ENCODE measurements at regions not wholly inside any gene's neighbourhood (a gene's known extent, or its start where the extent isn't known, plus 50 kb on each side); places are given as distances from the start of the nearest gene placed in this dataset.

- ATAC-seq = no peak
- no peaks in the 10 kb centered on the region for H3K9me3 ChIP-seq (ENCODE audit: control insufficient read depth, low read length)
- H3K4me3 ChIP-seq (ENCODE audit: low read length) = no peak overlapping the region
- no peak overlapping the region for H3K27ac ChIP-seq (ENCODE audit: low read length)
- peaks cover 4% of the 10 kb centered on the region for H3K4me1 ChIP-seq (ENCODE audit: control insufficient read depth, insufficient read depth, low read length)
- DNase-seq = no peak
- no peaks in the 10 kb centered on the region for H3K27me3 ChIP-seq (ENCODE audit: control insufficient read depth, insufficient read depth)
- intact Hi-C loops (cut with DNase I) = no loop called here
These were observed 503.4 kb downstream of the PLXNA4 start for GRCh38 chr7:132072873-132073272.

DNA sequence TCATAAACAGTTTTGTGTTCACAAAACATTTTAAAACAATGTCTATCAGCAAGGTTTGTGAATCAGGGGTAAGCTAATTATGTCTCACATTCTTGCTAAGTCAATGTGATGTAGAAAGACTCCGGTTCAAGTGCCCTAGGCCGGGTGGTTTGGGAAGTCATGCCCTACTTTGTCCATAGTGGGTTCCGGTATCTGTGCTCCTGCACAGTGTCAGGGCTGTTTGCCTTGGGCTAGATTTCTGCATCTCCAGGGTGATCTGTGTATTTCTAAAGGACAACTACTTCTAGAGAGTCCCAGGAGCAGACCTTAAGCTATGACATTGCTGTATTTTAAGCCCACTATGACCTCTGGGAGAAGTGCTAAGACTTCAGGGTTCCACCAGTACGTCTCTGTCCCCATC, 504.1 kb downstream of the PLXNA4 start:
- Histone ChIP-seq H3K27ac (ENCODE audit: low read length) (no peak overlapping the region), H3K4me1 (ENCODE audit: control insufficient read depth, insufficient read depth, low read length) (peaks cover 4% of the 10 kb centered on the region), H3K9me3 (ENCODE audit: control insufficient read depth, low read length) (no peaks in the 10 kb centered on the region), H3K27me3 (ENCODE audit: control insufficient read depth, insufficient read depth) (no peaks in the 10 kb centered on the region), H3K4me3 (ENCODE audit: low read length) (no peak overlapping the region)
- DNase-seq (no peak), ATAC-seq (no peak)
- intact Hi-C loops (cut with DNase I) = no loop called here
- 87% methylated on average over 4 of the region's 4 CpGs for WGBS

DNA sequence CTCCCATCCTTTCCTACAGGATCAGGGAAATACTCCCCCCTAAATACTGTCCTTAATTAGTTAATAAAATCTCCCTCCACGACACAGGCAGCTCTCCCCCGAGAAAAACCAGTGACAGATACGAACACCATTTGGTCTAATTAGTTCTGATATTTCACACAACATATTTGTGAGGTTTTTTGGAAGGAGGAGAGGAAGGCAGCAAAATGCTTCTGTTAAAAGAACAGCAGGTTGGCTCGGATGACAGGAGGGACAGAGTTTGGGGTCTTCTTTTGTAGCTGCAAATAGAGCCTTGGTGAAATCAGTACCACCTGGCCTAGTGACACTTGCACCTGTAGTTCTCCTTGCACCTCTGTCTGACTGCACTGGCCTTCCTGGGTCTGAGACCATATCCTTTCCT, 507.0 kb downstream of the PLXNA4 start:
- Histone ChIP-seq H3K27ac (ENCODE audit: low read length) (no peak overlapping the region), H3K27me3 (ENCODE audit: control insufficient read depth, insufficient read depth) (no peaks in the 10 kb centered on the region), H3K4me1 (ENCODE audit: control insufficient read depth, insufficient read depth, low read length) (peaks cover 9% of the 10 kb centered on the region), H3K9me3 (ENCODE audit: control insufficient read depth, low read length) (no peaks in the 10 kb centered on the region), H3K4me3 (ENCODE audit: low read length) (no peak overlapping the region)
- ATAC-seq (no peak), DNase-seq (no peak)
- intact Hi-C loops (cut with DNase I) = no loop called here
- WGBS = 56% methylated on average over 4 of the region's 4 CpGs

DNA sequence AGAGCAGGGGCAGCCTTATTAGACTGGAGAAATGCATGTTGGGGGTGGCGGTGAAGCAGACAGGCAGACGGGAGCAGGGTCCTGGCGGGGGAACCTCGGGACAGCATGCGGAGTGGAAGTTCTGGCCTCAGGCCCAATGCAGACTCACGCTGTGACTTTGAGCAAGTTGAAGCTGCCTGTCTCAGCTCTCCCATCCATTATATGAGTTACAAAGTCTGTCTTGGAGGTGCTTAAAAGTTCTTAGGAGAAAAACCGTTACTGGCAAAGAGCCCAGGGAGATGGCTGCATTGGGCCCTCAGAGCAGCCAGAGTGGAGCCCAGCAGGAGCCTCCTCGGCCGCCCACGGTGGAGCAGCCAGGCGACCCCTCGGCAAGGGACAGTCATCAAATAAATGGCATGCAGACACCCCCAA, 509.5 kb downstream of the PLXNA4 start:
- DNase-seq = peak; percentile 67 to 81 (median 78)
- H3K4me3 ChIP-seq (ENCODE audit: low read length) = no peak overlapping the region
- intact Hi-C loops (cut with DNase I) = no loop called here

DNA sequence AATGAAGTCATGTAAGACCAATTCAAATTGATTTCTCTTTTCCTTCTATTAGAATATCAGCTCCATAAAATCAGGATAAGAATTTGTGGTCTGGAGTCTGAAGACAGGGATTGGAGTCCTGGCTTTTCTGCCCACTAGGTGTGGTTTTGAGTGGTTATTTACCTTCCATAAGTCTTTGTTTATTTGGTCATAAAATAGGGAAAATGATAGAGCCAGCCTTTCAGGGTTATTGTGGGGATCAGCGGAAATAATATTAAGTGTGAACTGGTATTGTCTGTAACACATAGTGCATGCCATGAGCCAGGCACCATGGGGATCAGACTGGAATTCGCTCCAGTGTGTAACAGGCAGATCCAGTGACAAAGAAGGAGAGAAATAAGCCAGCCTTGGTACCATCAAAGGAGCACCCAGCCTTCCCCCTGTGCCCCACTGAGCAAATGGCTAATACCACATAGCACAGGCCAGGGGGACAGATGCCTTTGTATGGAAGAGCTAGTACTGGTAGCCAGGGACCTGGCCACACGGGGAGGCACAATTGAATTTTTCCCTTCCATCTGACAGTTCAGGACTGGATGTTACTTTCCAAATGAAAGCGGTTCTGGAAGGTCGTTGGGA, 509.7 kb upstream of the PODXL start:
- 51% methylated on average over 5 of the region's 5 CpGs for WGBS
- DNase-seq (no peak), ATAC-seq (peak; percentile 24 to 44)
- no peaks in the 10 kb centered on the region for H3K9me3 ChIP-seq (ENCODE audit: control insufficient read depth, low read length)
- no peaks in the 10 kb centered on the region for H3K27me3 ChIP-seq (ENCODE audit: control insufficient read depth, insufficient read depth)
- H3K4me1 ChIP-seq (ENCODE audit: control insufficient read depth, insufficient read depth, low read length) = peaks cover 8% of the 10 kb centered on the region
- H3K4me3 ChIP-seq (ENCODE audit: low read length) = no peak overlapping the region
- intact Hi-C loops (cut with DNase I) = no loop called here
- peak overlapping the region; percentile 81 for H3K27ac ChIP-seq (ENCODE audit: low read length)

More for the DNA sequence above, 509.5 kb downstream of the PLXNA4 start:
- H3K9me3 ChIP-seq (ENCODE audit: control insufficient read depth, low read length) = no peaks in the 10 kb centered on the region
- WGBS = 33% methylated on average over 12 of the region's 12 CpGs
- peaks cover 8% of the 10 kb centered on the region for H3K4me1 ChIP-seq (ENCODE audit: control insufficient read depth, insufficient read depth, low read length)
- H3K27me3 ChIP-seq (ENCODE audit: control insufficient read depth, insufficient read depth) = no peaks in the 10 kb centered on the region
- peak; percentile 72 to 82 for ATAC-seq
- peak overlapping the region; percentile 81 for H3K27ac ChIP-seq (ENCODE audit: low read length)

DNA sequence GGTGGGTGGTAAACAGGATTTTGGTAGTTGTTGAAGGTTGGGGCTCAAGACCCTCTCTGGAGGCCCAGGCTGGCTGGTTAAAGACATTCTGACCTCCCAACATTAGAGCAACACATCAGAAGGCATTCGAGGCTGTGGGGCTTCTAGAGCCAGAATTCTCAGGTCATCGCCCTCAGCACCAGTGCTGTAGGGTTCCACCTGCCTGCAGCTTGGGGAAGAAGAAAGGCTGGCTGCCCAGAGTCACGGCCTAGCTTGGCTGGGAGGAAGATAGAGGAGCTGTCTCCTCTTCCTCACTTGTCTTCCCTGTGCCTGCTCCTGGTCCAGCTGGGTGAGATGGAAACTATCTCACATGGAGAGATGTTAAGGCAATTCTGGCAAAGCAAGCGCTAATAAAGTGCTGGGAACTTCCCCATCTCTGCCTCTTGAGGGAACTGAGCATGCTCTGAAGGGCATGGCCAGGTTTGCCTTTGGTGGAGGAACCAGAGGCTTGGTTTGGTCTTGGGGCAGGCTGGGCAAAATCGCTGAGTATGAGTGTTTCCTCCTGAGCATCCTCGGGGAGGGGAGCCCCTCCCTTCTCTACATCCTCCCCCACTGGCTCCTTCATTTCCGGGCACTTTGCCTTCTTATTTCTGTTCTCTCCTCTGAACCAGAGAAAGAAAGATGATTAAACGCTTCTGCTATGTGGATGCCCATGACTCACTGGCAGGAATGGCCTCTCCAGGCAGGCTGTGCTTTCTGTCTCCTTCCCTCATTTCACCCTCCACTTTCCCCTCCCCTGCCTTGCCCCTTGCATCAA, 509.0 kb upstream of the PODXL start:
- DNase-seq (peak; percentile 59 to 70 (median 64)), ATAC-seq (peak; percentile 88 to 92)
- H3K27ac ChIP-seq (ENCODE audit: low read length) = peak overlapping the region; percentile 92
- no peaks in the 10 kb centered on the region for H3K9me3 ChIP-seq (ENCODE audit: control insufficient read depth, low read length)
- no peaks in the 10 kb centered on the region for H3K27me3 ChIP-seq (ENCODE audit: control insufficient read depth, insufficient read depth)
- H3K4me3 ChIP-seq (ENCODE audit: low read length) = no peak overlapping the region
- 33% methylated on average over 8 of the region's 8 CpGs for WGBS
- peaks cover 8% of the 10 kb centered on the region for H3K4me1 ChIP-seq (ENCODE audit: control insufficient read depth, insufficient read depth, low read length)
- intact Hi-C loops (cut with DNase I) = no loop called here

- DNase-seq (no peak), ATAC-seq (no peak)
- no peaks in the 10 kb centered on the region for H3K9me3 ChIP-seq (ENCODE audit: control insufficient read depth, low read length)
- 78% methylated on average over 7 of the region's 7 CpGs for WGBS
- no peak overlapping the region for H3K27ac ChIP-seq (ENCODE audit: low read length)
- no peaks in the 10 kb centered on the region for H3K27me3 ChIP-seq (ENCODE audit: control insufficient read depth, insufficient read depth)
- intact Hi-C loops (cut with DNase I) = no loop called here
- no peak overlapping the region for H3K4me3 ChIP-seq (ENCODE audit: low read length)
- peaks cover 8% of the 10 kb centered on the region for H3K4me1 ChIP-seq (ENCODE audit: control insufficient read depth, insufficient read depth, low read length)
These were observed 507.4 kb upstream of the PODXL start for GRCh38 chr7:132063800-132064199.

DNA sequence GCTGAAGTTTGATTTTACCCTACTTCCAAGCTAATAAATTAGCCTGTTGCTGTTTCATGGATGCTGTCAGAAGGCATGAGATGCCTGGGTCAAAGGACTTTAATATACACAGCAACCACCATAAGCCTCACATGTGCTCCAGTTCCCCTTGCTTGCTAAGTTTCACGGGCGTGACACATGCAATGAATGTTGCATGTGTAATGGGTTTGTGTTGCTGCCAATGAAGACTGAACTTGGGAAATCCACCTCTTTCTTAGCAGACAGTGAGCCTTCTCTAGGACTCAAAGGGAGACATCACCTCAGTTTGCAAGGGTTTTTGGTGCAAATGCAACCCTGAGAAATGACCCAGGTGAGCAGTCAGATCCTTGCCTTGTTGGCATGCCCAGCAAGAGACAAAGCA, 505.5 kb upstream of the PODXL start:
- no peak overlapping the region for H3K27ac ChIP-seq (ENCODE audit: low read length)
- ATAC-seq = no peak

DNA sequence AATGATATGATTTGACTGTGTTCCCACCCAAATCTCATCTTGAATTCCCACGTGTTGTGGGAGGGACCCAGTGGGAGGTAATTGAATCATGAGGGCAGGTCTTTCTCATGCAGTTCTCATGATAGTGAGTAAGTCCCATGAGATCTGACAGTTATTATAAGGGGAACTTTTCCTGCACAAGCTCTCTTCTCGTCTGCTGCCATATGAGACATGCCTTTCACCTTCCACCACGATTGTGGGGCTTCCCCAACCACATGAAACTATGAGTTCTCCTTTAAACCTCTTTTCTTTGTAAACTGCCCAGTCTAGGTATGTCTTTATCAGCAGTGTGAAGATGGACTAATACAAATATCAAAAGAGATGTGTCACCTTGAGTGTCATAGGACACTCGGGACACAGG, 502.7 kb upstream of the PODXL start:
- DNase-seq (no peak), ATAC-seq (no peak)
- H3K4me1 ChIP-seq (ENCODE audit: control insufficient read depth, insufficient read depth, low read length) = no peaks in the 10 kb centered on the region
- intact Hi-C loops (cut with DNase I) = no loop called here
- no peaks in the 10 kb centered on the region for H3K9me3 ChIP-seq (ENCODE audit: control insufficient read depth, low read length)
- H3K4me3 ChIP-seq (ENCODE audit: low read length) = no peak overlapping the region
- WGBS = 67% methylated on average over 4 of the region's 4 CpGs
- no peaks in the 10 kb centered on the region for H3K27me3 ChIP-seq (ENCODE audit: control insufficient read depth, insufficient read depth)
- H3K27ac ChIP-seq (ENCODE audit: low read length) = no peak overlapping the region

More for the DNA sequence above, 505.5 kb upstream of the PODXL start:
- intact Hi-C loops (cut with DNase I) = no loop called here
- Histone ChIP-seq H3K4me1 (ENCODE audit: control insufficient read depth, insufficient read depth, low read length) (peaks cover 8% of the 10 kb centered on the region), H3K27me3 (ENCODE audit: control insufficient read depth, insufficient read depth) (no peaks in the 10 kb centered on the region), H3K9me3 (ENCODE audit: control insufficient read depth, low read length) (no peaks in the 10 kb centered on the region), H3K4me3 (ENCODE audit: low read length) (no peak overlapping the region)
- no peak for DNase-seq
- 85% methylated on average over 2 of the region's 2 CpGs for WGBS

DNA sequence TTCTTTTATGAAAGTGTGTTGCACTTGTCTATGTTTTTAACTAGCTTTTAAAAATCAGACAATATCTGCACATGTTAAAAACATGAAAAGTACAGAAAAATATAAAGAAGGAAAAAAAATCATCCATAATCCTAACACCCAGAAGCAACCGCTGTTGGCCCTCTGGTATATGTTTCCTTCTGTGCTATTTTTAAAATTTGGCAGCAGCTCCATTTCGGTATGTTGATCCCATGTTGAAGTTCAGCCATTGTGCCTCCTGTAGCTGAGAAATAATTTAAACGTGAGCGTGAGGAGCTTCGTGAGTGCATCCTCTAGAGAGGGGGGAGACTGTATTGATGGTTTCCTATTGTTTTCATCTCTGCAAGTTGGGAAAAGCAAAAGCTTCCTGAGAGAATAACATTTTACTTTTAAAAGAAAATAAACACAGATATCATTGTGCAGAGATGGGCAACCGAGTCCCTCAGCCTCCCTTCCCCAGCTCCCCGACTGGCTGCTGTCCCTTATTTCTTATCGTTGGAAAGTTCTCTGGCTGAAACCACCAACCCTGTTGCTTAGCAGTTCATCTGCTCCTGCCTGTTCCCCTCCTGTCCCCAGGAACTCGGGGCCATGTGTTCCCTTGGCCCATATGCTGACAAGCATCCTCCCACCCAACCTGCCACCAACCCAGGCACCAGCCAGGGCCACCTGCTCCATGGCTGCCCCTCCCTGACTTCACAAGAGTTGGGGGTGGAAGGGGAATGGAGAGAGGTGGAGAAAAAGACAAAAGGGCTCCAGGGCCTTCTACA, 499.1 kb upstream of the PODXL start:
- Histone ChIP-seq H3K27ac (ENCODE audit: low read length) (no peak overlapping the region), H3K27me3 (ENCODE audit: control insufficient read depth, insufficient read depth) (no peaks in the 10 kb centered on the region), H3K9me3 (ENCODE audit: control insufficient read depth, low read length) (no peaks in the 10 kb centered on the region), H3K4me1 (ENCODE audit: control insufficient read depth, insufficient read depth, low read length) (no peaks in the 10 kb centered on the region), H3K4me3 (ENCODE audit: low read length) (no peak overlapping the region)
- WGBS = 26% methylated on average over 9 of the region's 9 CpGs
- intact Hi-C loops (cut with DNase I) = no loop called here
- DNase-seq (no peak), ATAC-seq (peak in 1 of 2 donors; percentile 36)

- ATAC-seq (no peak), DNase-seq (no peak)
- no peak overlapping the region for H3K27ac ChIP-seq (ENCODE audit: low read length)
- intact Hi-C loops (cut with DNase I) = no loop called here
- WGBS = 75% methylated on average over 2 of the region's 2 CpGs
- no peaks in the 10 kb centered on the region for H3K27me3 ChIP-seq (ENCODE audit: control insufficient read depth, insufficient read depth)
- no peaks in the 10 kb centered on the region for H3K9me3 ChIP-seq (ENCODE audit: control insufficient read depth, low read length)
- no peak overlapping the region for H3K4me3 ChIP-seq (ENCODE audit: low read length)
- no peaks in the 10 kb centered on the region for H3K4me1 ChIP-seq (ENCODE audit: control insufficient read depth, insufficient read depth, low read length)
These were observed 497.4 kb upstream of the PODXL start for GRCh38 chr7:132053871-132054270.

All from right cardiac atrium (tissue), 5 donors.